KMS-11 (cell line): ENCODE measurements at regions not wholly inside any gene's neighbourhood (a gene's known extent, or its start where the extent isn't known, plus 50 kb on each side); places are given as distances from the start of the nearest gene placed in this dataset.

ENCODE experiments used
- H2AFZ ChIP-seq: fragments of 200-600 bp; sonication (generic); 2 replicates; pipeline ENCODE4 v1.6.1; 2016; ENCODE audit warnings: antibody characterized with exemption, mixed run types, low read depth
- H3K27ac ChIP-seq: fragments of 200-600 bp; sonication (generic); 2 replicates; pipeline ENCODE4 v1.6.1; 2016; ENCODE audit warnings: mild to moderate bottlenecking, mixed run types
- H3K27me3 ChIP-seq: fragments of 200-600 bp; sonication (generic); 2 replicates; pipeline ENCODE4 v1.6.1; 2017; ENCODE audit warnings: mild to moderate bottlenecking, low read depth, mixed run types, moderate library complexity; ENCODE audit not compliant: insufficient read depth
- H3K36me3 ChIP-seq: fragments of 200-600 bp; sonication (generic); 2 replicates; pipeline ENCODE4 v1.6.1; 2017; ENCODE audit warnings: mild to moderate bottlenecking, mixed run types; ENCODE audit not compliant: insufficient read depth
- H3K4me1 ChIP-seq: fragments of 200-600 bp; sonication (generic); 2 replicates; pipeline ENCODE4 v1.6.1; 2016; ENCODE audit warnings: mild to moderate bottlenecking, low read depth, mixed run types; ENCODE audit not compliant: poor library complexity, severe bottlenecking
- H3K4me2 ChIP-seq: fragments of 200-600 bp; sonication (generic); 2 replicates; pipeline ENCODE4 v1.7.0; 2016; ENCODE audit warnings: mild to moderate bottlenecking, mixed run types
- H3K4me3 ChIP-seq: fragments of 200-600 bp; sonication (generic); IDR thresholded peaks from 2 replicates; pipeline ENCODE4 v1.6.1; 2017; ENCODE audit warnings: low read depth, low read length, mixed read lengths; ENCODE audit not compliant: insufficient read depth
- H3K79me2 ChIP-seq: fragments of 200-600 bp; sonication (generic); 2 replicates; pipeline ENCODE4 v1.6.1; 2016; ENCODE audit warnings: low read depth, mixed run types; ENCODE audit not compliant: insufficient read depth
- H3K9ac ChIP-seq: fragments of 200-600 bp; sonication (generic); 2 replicates; pipeline ENCODE4 v1.6.1; 2016; ENCODE audit warnings: mild to moderate bottlenecking, mixed run types
- H4K20me1 ChIP-seq: fragments of 200-600 bp; sonication (generic); 2 replicates; pipeline ENCODE4 v1.6.1; 2016; ENCODE audit warnings: mild to moderate bottlenecking, mixed run types; ENCODE audit not compliant: insufficient read depth
- CTCF ChIP-seq: fragments of 200-600 bp; sonication (generic); conservative IDR thresholded peaks from 2 replicates; pipeline ENCODE4 v1.6.1; 2017; ENCODE audit warnings: low read depth, mild to moderate bottlenecking, antibody characterized with exemption, low read length, moderate library complexity, mixed read lengths

DNA sequence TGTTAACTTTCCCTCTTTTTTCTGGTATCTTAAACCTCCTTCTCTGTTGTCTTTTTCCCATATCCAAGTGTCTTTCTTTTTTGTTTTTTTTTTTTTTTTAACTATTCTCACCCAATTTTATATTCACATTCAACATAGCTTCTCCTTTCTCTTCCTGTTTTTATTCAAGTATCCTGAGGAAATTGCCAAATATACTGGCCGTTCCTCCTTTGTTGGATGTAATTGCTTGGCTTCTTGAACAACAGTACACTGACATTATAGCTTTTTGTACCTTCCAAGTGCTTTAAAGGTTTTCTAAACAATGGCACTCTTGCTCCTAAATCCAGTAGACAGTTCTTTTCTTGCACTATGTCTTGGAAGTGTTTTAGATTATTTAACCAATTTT, 1146.8 kb downstream of the MAT2B start:
- H4K20me1 ChIP-seq: no peaks in the 10 kb centered on the region
- no peak overlapping the region for H2AFZ ChIP-seq
- no peak overlapping the region for H3K27ac ChIP-seq
- no peak overlapping the region for H3K9ac ChIP-seq
- H3K27me3 ChIP-seq: no peaks in the 10 kb centered on the region
- H3K4me1 ChIP-seq: no peaks in the 10 kb centered on the region
- no peaks in the 10 kb centered on the region for H3K79me2 ChIP-seq
- H3K4me2 ChIP-seq: no peak overlapping the region
- no peak for TF ChIP-seq CTCF
- no peak overlapping the region for H3K4me3 ChIP-seq
- H3K36me3 ChIP-seq: no peaks in the 10 kb centered on the region

GRCh38 chr5:164663198-164663989, 1158.0 kb downstream of the MAT2B start:
- Histone ChIP-seq H4K20me1 (no peaks in the 10 kb centered on the region), H3K79me2 (no peaks in the 10 kb centered on the region)

DNA sequence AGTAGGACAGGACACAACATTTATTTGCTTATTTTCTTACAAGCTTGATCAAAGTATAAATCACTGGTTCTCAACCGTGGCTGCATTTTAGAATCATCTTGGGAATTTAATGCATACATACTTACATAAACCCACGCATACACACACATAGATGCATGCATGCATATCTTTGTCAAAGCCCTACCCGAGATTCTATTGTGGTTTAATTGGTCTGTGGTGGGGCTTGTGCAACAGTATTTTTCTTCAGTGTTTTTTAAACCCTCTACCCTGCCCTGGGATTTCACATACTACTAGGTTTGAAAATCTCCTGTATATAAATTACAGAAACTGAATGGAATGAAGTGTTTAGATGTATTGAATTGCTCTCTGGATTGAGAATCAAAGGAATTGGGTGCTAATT, 1166.2 kb downstream of the MAT2B start:
- Histone ChIP-seq H3K79me2 (no peaks in the 10 kb centered on the region), H3K4me1 (no peaks in the 10 kb centered on the region), H3K4me2 (no peak overlapping the region), H3K4me3 (no peak overlapping the region), H2AFZ (no peak overlapping the region), H3K36me3 (no peaks in the 10 kb centered on the region), H3K27me3 (no peaks in the 10 kb centered on the region), H3K9ac (no peak overlapping the region), H3K27ac (no peak overlapping the region), H4K20me1 (no peaks in the 10 kb centered on the region)
- TF ChIP-seq CTCF: no peak

More at GRCh38 chr5:164663198-164663989, 1158.0 kb downstream of the MAT2B start:
- Histone ChIP-seq H3K27me3 (no peaks in the 10 kb centered on the region), H3K9ac (no peak overlapping the region), H3K36me3 (no peaks in the 10 kb centered on the region), H3K4me1 (no peaks in the 10 kb centered on the region), H3K4me3 (no peak overlapping the region), H3K27ac (no peak overlapping the region), H3K4me2 (no peak overlapping the region), H2AFZ (no peak overlapping the region)
- TF ChIP-seq CTCF: no peak

DNA sequence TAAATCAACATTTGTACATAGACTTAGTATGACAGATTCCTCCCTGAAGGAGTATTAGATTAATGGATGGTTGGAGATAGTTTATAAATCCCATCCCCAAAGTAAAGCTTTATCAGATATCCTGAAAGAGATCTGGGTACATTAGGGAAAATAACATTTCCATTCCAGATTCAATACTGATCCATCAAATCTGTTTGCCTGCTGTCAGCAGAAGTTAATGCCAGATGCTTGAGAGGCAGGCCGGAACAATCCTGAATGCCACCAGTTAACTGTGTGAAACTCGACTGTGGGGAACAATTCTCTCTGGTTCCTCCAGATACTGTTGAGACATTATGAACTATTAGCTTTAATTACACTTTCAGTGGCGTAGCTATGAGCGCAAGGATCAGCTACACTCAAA, 1166.8 kb downstream of the MAT2B start:
- H3K36me3 ChIP-seq: no peaks in the 10 kb centered on the region
- H3K4me1 ChIP-seq: no peaks in the 10 kb centered on the region
- no peak overlapping the region for H3K9ac ChIP-seq
- no peaks in the 10 kb centered on the region for H4K20me1 ChIP-seq
- H3K4me2 ChIP-seq: no peak overlapping the region
- no peaks in the 10 kb centered on the region for H3K79me2 ChIP-seq
- TF ChIP-seq CTCF: no peak
- no peak overlapping the region for H3K4me3 ChIP-seq
- H2AFZ ChIP-seq: no peak overlapping the region
- H3K27me3 ChIP-seq: no peaks in the 10 kb centered on the region
- no peak overlapping the region for H3K27ac ChIP-seq
